B cell (primary cell): ENCODE measurements at regions not wholly inside any gene's neighbourhood (a gene's known extent, or its start where the extent isn't known, plus 50 kb on each side); places are given as distances from the start of the nearest gene placed in this dataset.

Experiments used
- ATAC-seq: fragments of 200-7000 bp; cut with Tn5 transposase; one replicate; pipeline ENCODE4 v1.10.0; 2021; ENCODE audit warnings: low read depth, mild to moderate bottlenecking, moderate number of reproducible peaks, moderate library complexity
- CTCF ChIA-PET: fragments of 350-600 bp; sonication (Branson Sonifier 250); formaldehyde crosslinking; loops from one replicate; lab custom pipeline; 2021; ENCODE audit warnings: antibody characterized with exemption, inconsistent platforms; lab: Charles Lee
- POLR2A ChIA-PET: fragments of 350-600 bp; sonication (Branson Sonifier 250); formaldehyde crosslinking; loops from one replicate; lab custom pipeline; 2021; ENCODE audit warnings: antibody characterized with exemption; lab: Charles Lee
- DNase-seq: peaks from one replicate; pipeline ENCODE4 v3.0.0; 2013
- H2AFZ ChIP-seq: 2 replicates; pipeline ENCODE4 v1.6.1; 2012; ENCODE audit warnings: mild to moderate bottlenecking, low read depth, low read length; ENCODE audit not compliant: insufficient read depth, poor library complexity, severe bottlenecking
- H3K27ac ChIP-seq, 2 donors: 1 replicate in 1 of 2; 2 replicates in 1 of 2; pipeline ENCODE4 v1.5.1; 2012 to 2013; ENCODE audit warnings: low read length in 2 of 2, mild to moderate bottlenecking in 2 of 2, moderate library complexity in 1 of 2
- H3K27me3 ChIP-seq, 4 experiments: fragments of 200-600 bp in 1 of 4; sonication (generic) in 1 of 4; replicated peaks in 1 of 4; 1 replicate in 2 of 4; 2 replicates in 2 of 4; pipeline versions ENCODE4 v1.6.1 to v1.7.0; 2013 to 2016; ENCODE audit warnings: low read length in 3 of 4, mild to moderate bottlenecking in 2 of 4, mixed read lengths in 1 of 4, moderate library complexity in 1 of 4; ENCODE audit not compliant: insufficient read depth in 4 of 4, control insufficient read depth in 3 of 4; ENCODE audit errors: control extremely low read depth in 1 of 4
- H3K36me3 ChIP-seq, 2 experiments: replicated peaks in 1 of 2; 1 replicate in 1 of 2; 2 replicates in 1 of 2; pipeline versions ENCODE4 v1.6.1 to v1.7.1; 2013; ENCODE audit warnings: low read length in 1 of 2; ENCODE audit not compliant: insufficient read depth in 2 of 2, control insufficient read depth in 1 of 2; ENCODE audit errors: control extremely low read depth in 1 of 2, extremely low read depth in 1 of 2
- H3K4me1 ChIP-seq, 2 donors: fragments of 200-600 bp in 1 of 2; sonication (generic) in 1 of 2; 1 replicate in 1 of 2; 2 replicates in 1 of 2; pipeline versions ENCODE4 v1.5.1 to v1.6.1; 2013 to 2017; ENCODE audit warnings: low read length in 2 of 2; ENCODE audit not compliant: control insufficient read depth in 2 of 2, insufficient read depth in 2 of 2
- H3K4me2 ChIP-seq: replicated peaks from 2 replicates; pipeline ENCODE3; 2012; ENCODE audit warnings: mild to moderate bottlenecking, low read depth, low read length; ENCODE audit not compliant: poor library complexity, severe bottlenecking
- H3K4me3 ChIP-seq, 5 experiments: fragments of 200-600 bp in 1 of 5; sonication (generic) in 1 of 5; 1 replicate in 3 of 5; 2 replicates in 2 of 5; pipeline versions ENCODE4 v1.5.1 to v1.7.0; 2011 to 2016; ENCODE audit warnings: low read length in 4 of 5, mild to moderate bottlenecking in 4 of 5, low read depth in 2 of 5, control low read depth in 1 of 5, moderate library complexity in 1 of 5; ENCODE audit not compliant: insufficient read depth in 1 of 5; ENCODE audit errors: control extremely low read depth in 1 of 5, extremely low read depth in 1 of 5
- H3K79me2 ChIP-seq: fragments of 200-600 bp; sonication (generic); one replicate; pipeline ENCODE4 v1.6.0; 2016; ENCODE audit warnings: low read length; ENCODE audit not compliant: control insufficient read depth, insufficient read depth
- H3K9ac ChIP-seq: fragments of 200-600 bp; sonication (generic); 2 replicates; pipeline ENCODE4 v1.6.1; 2017; ENCODE audit warnings: mild to moderate bottlenecking, low read length, moderate library complexity
- H3K9me3 ChIP-seq, 3 donors: one replicate each; pipeline versions ENCODE4 v1.6.1 to v1.7.1; 2013; ENCODE audit warnings: low read length in 2 of 3; ENCODE audit not compliant: control insufficient read depth in 2 of 3, insufficient read depth in 1 of 3; ENCODE audit errors: control extremely low read depth in 1 of 3
- H4K20me1 ChIP-seq: 2 replicates; pipeline ENCODE4 v1.6.0; 2012; ENCODE audit warnings: mild to moderate bottlenecking, low read length; ENCODE audit not compliant: insufficient read depth, control insufficient read depth, poor library complexity, severe bottlenecking
- H3K27ac Mint-ChIP-seq: one replicate; pipeline ENCODE4 v1.8.0; 2021; ENCODE audit warnings: mixed read lengths
- H3K27me3 Mint-ChIP-seq: one replicate; pipeline ENCODE4 v1.8.0; 2021; ENCODE audit warnings: mixed read lengths
- H3K4me1 Mint-ChIP-seq: one replicate; pipeline ENCODE4 v1.8.0; 2021; ENCODE audit warnings: mixed read lengths
- H3K4me3 Mint-ChIP-seq: one replicate; pipeline ENCODE4 v1.8.0; 2021; ENCODE audit warnings: mixed read lengths
- H3K9me3 Mint-ChIP-seq: one replicate; pipeline ENCODE4 v1.8.0; 2022; ENCODE audit warnings: mixed read lengths; ENCODE audit not compliant: insufficient read depth
- CTCF ChIP-seq: fragments of 200-600 bp; IDR thresholded peaks from one replicate; pipeline ENCODE4 v1.8.0; 2022; ENCODE audit warnings: antibody characterized with exemption, mild to moderate bottlenecking
- EZH2 ChIP-seq: IDR thresholded peaks from 2 replicates; pipeline ENCODE4 v1.6.1; 2012; ENCODE audit warnings: borderline replicate concordance, low read depth, mild to moderate bottlenecking, moderate library complexity, low read length; ENCODE audit not compliant: insufficient read depth, poor library complexity, severe bottlenecking
- WGBS: methylation state at CpG from one replicate; pipeline ENCODE4 v1.1.5; 2013; ENCODE audit warnings: missing lambda C conversion rate; ENCODE audit not compliant: insufficient coverage; 5-methylcytosine and 5-hydroxymethylcytosine counted together
- intact Hi-C: fragments of 100-400 bp; cut with micrococcal nuclease; formaldehyde crosslinking; loops from one replicate; pipeline ENCODE4 v1.10.0; 2022

DNA sequence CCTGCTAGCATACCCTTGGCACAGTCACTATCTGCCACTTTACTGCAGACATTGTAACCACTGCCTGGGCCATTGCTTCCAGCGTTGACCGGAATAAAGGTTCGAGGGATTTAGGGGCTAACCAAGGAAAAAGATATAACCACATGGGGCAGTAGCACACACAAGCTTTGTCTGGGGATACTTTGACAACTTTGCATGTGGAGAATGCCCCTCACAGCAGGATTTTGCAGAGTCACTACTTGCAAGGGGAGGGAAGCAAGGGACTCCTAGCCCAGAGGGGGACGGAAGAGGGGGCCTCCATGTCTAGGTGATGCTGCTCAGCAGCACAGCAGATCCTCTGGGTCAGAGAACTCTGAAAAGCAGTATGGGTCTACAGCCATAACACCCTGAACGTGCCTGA lies 138.7 kb downstream of the SPP2 start:
- no peak for TF ChIP-seq EZH2
- TF ChIP-seq CTCF: no peak
- Histone ChIP-seq H3K79me2 (no peaks in the 10 kb centered on the region), H3K36me3 (no peaks in the 10 kb centered on the region), H4K20me1 (no peaks in the 10 kb centered on the region), H2AFZ (no peak overlapping the region), H3K9me3 (peaks cover 0 to 3% (median 0%) of the 10 kb centered on the region in 3 donors), H3K9ac (no peak overlapping the region), H3K4me1 (peaks cover 18% of the 10 kb centered on the region in 2 donors), H3K27ac (no peak overlapping the region), H3K27me3 (peaks cover 0 to 19% (median 4%) of the 10 kb centered on the region in 4 experiments), H3K4me2 (no peak overlapping the region), H3K4me3 (no peak overlapping the region)
- Mint-ChIP-seq H3K9me3 (no peaks in the 10 kb centered on the region), H3K27me3 (peaks cover 46% of the 10 kb centered on the region), H3K4me3 (no peak overlapping the region), H3K27ac (no peak overlapping the region), H3K4me1 (peaks cover 14% of the 10 kb centered on the region)
- DNase-seq (no peak), ATAC-seq (no peak)
- intact Hi-C loops: no loop called here
- POLR2A ChIA-PET: no interaction called here
- 41% methylated on average over 5 of the region's 5 CpGs for WGBS
- CTCF ChIA-PET: interaction anchor here (0.6 kb wide), 1 partner anchor 168 kb away, joined by 3 read pairs; no protein-coding TSS in a partner anchor

- DNase-seq (no peak), ATAC-seq (no peak)
- peaks cover 50% of the 10 kb centered on the region for H3K27me3 Mint-ChIP-seq
- no peak overlapping the region for H3K4me2 ChIP-seq
- H2AFZ ChIP-seq: no peak overlapping the region
- TF ChIP-seq EZH2 (no peak), CTCF (no peak)
- H3K4me1 ChIP-seq: peaks cover 18% of the 10 kb centered on the region in 2 donors
- no peaks in the 10 kb centered on the region for H3K79me2 ChIP-seq
- POLR2A ChIA-PET: no interaction called here
- no peak overlapping the region for H3K27ac ChIP-seq
- WGBS: no CpG with 5 or more reads among the region's 2 CpGs
- peaks cover 0 to 19% (median 5%) of the 10 kb centered on the region in 4 experiments for H3K27me3 ChIP-seq
- H3K9me3 Mint-ChIP-seq: no peaks in the 10 kb centered on the region
- no peak overlapping the region for H3K4me3 Mint-ChIP-seq
- no peak overlapping the region for H3K4me3 ChIP-seq
- intact Hi-C loops: no loop called here
- H4K20me1 ChIP-seq: no peaks in the 10 kb centered on the region
- H3K9ac ChIP-seq: no peak overlapping the region
- CTCF ChIA-PET: interaction anchor here (0.5 kb wide), 1 partner anchor 152 kb away, joined by 3 read pairs; no protein-coding TSS in a partner anchor
- H3K36me3 ChIP-seq: no peaks in the 10 kb centered on the region
- no peak overlapping the region for H3K27ac Mint-ChIP-seq
- peaks cover 0 to 3% (median 0%) of the 10 kb centered on the region in 3 donors for H3K9me3 ChIP-seq
- peaks cover 14% of the 10 kb centered on the region for H3K4me1 Mint-ChIP-seq
Observed at GRCh38 chr2:234187646-234188174, 137.2 kb downstream of the SPP2 start.
